H9 (cell line): ENCODE measurements at regions not wholly inside any gene's neighbourhood (a gene's known extent, or its start where the extent isn't known, plus 50 kb on each side); places are given as distances from the start of the nearest gene placed in this dataset.

Source experiments
- DNase-seq: peaks from one replicate; pipeline ENCODE4 v3.0.0-alpha.2; 2017
- H2AFZ ChIP-seq: one replicate; pipeline ENCODE4 v1.6.1; 2013; ENCODE audit warnings: mild to moderate bottlenecking, low read length, control low read depth, moderate library complexity
- H2AK5ac ChIP-seq: 2 replicates; pipeline ENCODE4 v1.6.1; 2013; ENCODE audit warnings: low read length, control low read depth, mixed read lengths; ENCODE audit not compliant: insufficient read length
- H2BK120ac ChIP-seq: one replicate; pipeline ENCODE4 v1.6.1; 2013; ENCODE audit warnings: low read depth, mild to moderate bottlenecking, low read length, control low read depth, inconsistent platforms; ENCODE audit not compliant: poor library complexity, severe bottlenecking
- H2BK12ac ChIP-seq: 2 replicates; pipeline ENCODE4 v1.6.1; 2013; ENCODE audit warnings: low read length, control low read depth, mixed read lengths, low read depth; ENCODE audit not compliant: insufficient read length
- H2BK15ac ChIP-seq: 2 replicates; pipeline ENCODE4 v1.6.1; 2013; ENCODE audit warnings: low read depth, low read length, control low read depth
- H2BK20ac ChIP-seq: one replicate; pipeline ENCODE4 v1.6.1; 2013; ENCODE audit warnings: low read depth, mild to moderate bottlenecking, low read length, control low read depth, inconsistent platforms; ENCODE audit not compliant: poor library complexity, severe bottlenecking
- H2BK5ac ChIP-seq: 2 replicates; pipeline ENCODE4 v1.6.1; 2013; ENCODE audit warnings: low read length, control low read depth, mixed read lengths; ENCODE audit not compliant: insufficient read length
- H3K14ac ChIP-seq: 2 replicates; pipeline ENCODE4 v1.6.1; 2013; ENCODE audit warnings: low read length, control low read depth; ENCODE audit not compliant: insufficient read depth
- H3K18ac ChIP-seq: 2 replicates; pipeline ENCODE4 v1.6.1; 2013; ENCODE audit warnings: low read depth, mild to moderate bottlenecking, mixed read lengths, low read length, control low read depth; ENCODE audit not compliant: insufficient read length
- H3K23ac ChIP-seq: 2 replicates; pipeline ENCODE4 v1.6.1; 2013; ENCODE audit warnings: low read length, control low read depth, mixed read lengths, low read depth; ENCODE audit not compliant: insufficient read length
- H3K23me2 ChIP-seq: 2 replicates; pipeline ENCODE4 v1.6.1; 2013; ENCODE audit warnings: low read depth, mild to moderate bottlenecking, mixed read lengths, low read length, control low read depth; ENCODE audit not compliant: insufficient read length, poor library complexity, severe bottlenecking
- H3K27ac ChIP-seq: 2 replicates; pipeline ENCODE4 v1.5.1; 2013; ENCODE audit warnings: low read length, control low read depth, mixed read lengths, low read depth; ENCODE audit not compliant: insufficient read length
- H3K27me3 ChIP-seq: 2 replicates; pipeline ENCODE4 v1.6.1; 2013; ENCODE audit warnings: low read length, control low read depth, inconsistent platforms; ENCODE audit not compliant: insufficient read depth
- H3K4ac ChIP-seq: 2 replicates; pipeline ENCODE4 v1.6.1; 2013; ENCODE audit warnings: low read depth, mild to moderate bottlenecking, control low read depth, inconsistent platforms, low read length, moderate library complexity
- H3K4me1 ChIP-seq: 2 replicates; pipeline ENCODE4 v1.6.1; 2013; ENCODE audit warnings: low read length, control low read depth, inconsistent platforms; ENCODE audit not compliant: insufficient read depth
- H3K4me2 ChIP-seq: 2 replicates; pipeline ENCODE4 v1.6.1; 2013; ENCODE audit warnings: low read length, control low read depth, mixed read lengths; ENCODE audit not compliant: insufficient read length, insufficient read depth
- H3K56ac ChIP-seq: 2 replicates; pipeline ENCODE4 v1.6.1; 2013; ENCODE audit warnings: low read depth, mild to moderate bottlenecking, mixed read lengths, low read length, control low read depth; ENCODE audit not compliant: insufficient read length
- H3K79me1 ChIP-seq: 2 replicates; pipeline ENCODE4 v1.6.1; 2013; ENCODE audit warnings: low read depth, mild to moderate bottlenecking, moderate library complexity, low read length, control low read depth, inconsistent platforms; ENCODE audit not compliant: insufficient read depth, poor library complexity, severe bottlenecking
- H3K79me2 ChIP-seq: 2 replicates; pipeline ENCODE4 v1.6.1; 2013; ENCODE audit warnings: low read length, control low read depth, inconsistent platforms; ENCODE audit not compliant: insufficient read depth
- H3K9ac ChIP-seq: 2 replicates; pipeline ENCODE4 v1.6.1; 2013; ENCODE audit warnings: low read length, control low read depth, mixed read lengths; ENCODE audit not compliant: insufficient read length; ENCODE audit errors: extremely low read depth
- H3K9me3 ChIP-seq: one replicate; pipeline ENCODE4 v1.6.1; 2013; ENCODE audit warnings: low read depth, low read length, inconsistent platforms; ENCODE audit not compliant: control insufficient read depth
- H3T11ph ChIP-seq: one replicate; pipeline ENCODE4 v1.6.1; 2013; ENCODE audit warnings: mild to moderate bottlenecking, low read length, control low read depth, inconsistent platforms
- H4K20me1 ChIP-seq: one replicate; pipeline ENCODE4 v1.6.1; 2013; ENCODE audit not compliant: control insufficient read depth, insufficient read length, insufficient read depth
- H4K5ac ChIP-seq: 2 replicates; pipeline ENCODE4 v1.6.1; 2013; ENCODE audit warnings: low read depth, mild to moderate bottlenecking, mixed read lengths, low read length, control low read depth; ENCODE audit not compliant: insufficient read length
- H4K8ac ChIP-seq: replicated peaks from 2 replicates; pipeline ENCODE4 v1.6.1; 2013; ENCODE audit warnings: low read length, control low read depth, mixed read lengths, low read depth; ENCODE audit not compliant: insufficient read length
- H4K91ac ChIP-seq: 2 replicates; pipeline ENCODE4 v1.6.1; 2013; ENCODE audit warnings: low read depth, mild to moderate bottlenecking, moderate library complexity, mixed read lengths, low read length, control low read depth; ENCODE audit not compliant: insufficient read length
- H3K27ac Mint-ChIP-seq, 3 experiments: 2 replicates in 2 of 3; 3 replicates in 1 of 3; pipeline ENCODE4 v1.8.0; 2020 to 2021; ENCODE audit warnings: mixed read lengths in 3 of 3, mild to moderate bottlenecking in 1 of 3, moderate library complexity in 1 of 3
- H3K27me3 Mint-ChIP-seq: 2 replicates; pipeline ENCODE4 v1.8.0; 2021; ENCODE audit warnings: low read depth, mild to moderate bottlenecking, moderate library complexity, mixed read lengths
- H3K36me3 Mint-ChIP-seq, 3 experiments: 2 replicates in 2 of 3; 3 replicates in 1 of 3; pipeline ENCODE4 v1.8.0; 2020 to 2021; ENCODE audit warnings: low read depth in 3 of 3, mixed read lengths in 3 of 3; ENCODE audit not compliant: insufficient read depth in 1 of 3
- H3K4me1 Mint-ChIP-seq, 2 experiments: 2 replicates each; pipeline ENCODE4 v1.8.0; 2020; ENCODE audit warnings: mixed read lengths in 2 of 2
- H3K4me3 Mint-ChIP-seq, 2 experiments: 2 replicates in 1 of 2; 3 replicates in 1 of 2; pipeline ENCODE4 v1.8.0; 2020 to 2021; ENCODE audit warnings: mild to moderate bottlenecking in 2 of 2, mixed read lengths in 2 of 2, moderate library complexity in 1 of 2
- H3K9me3 Mint-ChIP-seq, 2 experiments: 2 replicates in 1 of 2; 3 replicates in 1 of 2; pipeline ENCODE4 v1.8.0; 2020; ENCODE audit warnings: mild to moderate bottlenecking in 2 of 2, mixed read lengths in 2 of 2, moderate library complexity in 1 of 2
- CTCF ChIP-seq: fragments of 200-600 bp; sonication (generic); conservative IDR thresholded peaks from 3 replicates; pipeline ENCODE4 v1.8.0; 2021; ENCODE audit warnings: antibody characterized with exemption, mild to moderate bottlenecking
- WGBS: extraction: QIAGEN DNeasy Blood & Tissue Kit; methylation state at CpG from one replicate; pipeline ENCODE4 v1.1.7; 2013; ENCODE audit warnings: missing lambda C conversion rate, low lambda C conversion rate, mixed read lengths; ENCODE audit not compliant: insufficient read length; ENCODE audit errors: extremely low coverage; 5-methylcytosine and 5-hydroxymethylcytosine counted together

GRCh38 chr1:2917284-2917683 is 104.0 kb upstream of the ACTRT2 start:
- TF ChIP-seq CTCF, result no peak
- Histone ChIP-seq H4K20me1 (no peaks in the 10 kb centered on the region), H3K9me3 (peaks cover 86% of the 10 kb centered on the region), H3K27ac (no peak overlapping the region), H3K27me3 (no peaks in the 10 kb centered on the region), H3K4ac (no peak overlapping the region), H3K4me1 (no peaks in the 10 kb centered on the region), H4K5ac (no peak overlapping the region), H3K56ac (no peak overlapping the region), H3K9ac (no peak overlapping the region), H3K14ac (no peak overlapping the region), H3K79me1 (no peaks in the 10 kb centered on the region), H3K18ac (no peak overlapping the region), H2BK120ac (no peak overlapping the region), H3K79me2 (no peaks in the 10 kb centered on the region), H2BK12ac (no peak overlapping the region), H3K4me2 (no peak overlapping the region), H2BK20ac (no peak overlapping the region), H2AK5ac (no peak overlapping the region), H3T11ph (no peak overlapping the region), H4K8ac (no peak overlapping the region), H2BK15ac (no peak overlapping the region), H2AFZ (no peak overlapping the region), H3K23ac (no peak overlapping the region), H4K91ac (no peak overlapping the region), H3K23me2 (no peaks in the 10 kb centered on the region), H2BK5ac (no peak overlapping the region)
- DNase-seq, result no peak
- H3K27ac Mint-ChIP-seq, result no peak overlapping the region
- no peak overlapping the region for H3K4me3 Mint-ChIP-seq
- H3K4me1 Mint-ChIP-seq, result no peaks in the 10 kb centered on the region
- peaks cover 5 to 40% (median 9%) of the 10 kb centered on the region in 3 experiments; a peak in 6 of 7 replicates for H3K36me3 Mint-ChIP-seq
- peaks cover 17 to 77% of the 10 kb centered on the region in 2 experiments for H3K9me3 Mint-ChIP-seq
- WGBS, result no CpG with 5 or more reads among the region's 17 CpGs
- peaks cover 4% of the 10 kb centered on the region for H3K27me3 Mint-ChIP-seq
